IPS-18c (cell line): ENCODE measurements at regions not wholly inside any gene's neighbourhood (a gene's known extent, or its start where the extent isn't known, plus 50 kb on each side); places are given as distances from the start of the nearest gene placed in this dataset.

Source experiments
- H3K4me3 ChIP-seq: 2 replicates; pipeline ENCODE4 v1.7.0; 2013; ENCODE audit warnings: low read depth, mild to moderate bottlenecking, low read length, moderate library complexity; ENCODE audit not compliant: insufficient read depth
- H3K9me3 ChIP-seq: one replicate; pipeline ENCODE4 v1.6.1; 2013; ENCODE audit warnings: mild to moderate bottlenecking, low read length, moderate library complexity; ENCODE audit not compliant: control insufficient read depth, insufficient read depth

GRCh38 chr6:94124333-94124732 is 705.0 kb upstream of the EPHA7 start:
- H3K4me3 ChIP-seq: no peak overlapping the region
- no peaks in the 10 kb centered on the region for H3K9me3 ChIP-seq

GRCh38 chr6:94121094-94121493 is 701.7 kb upstream of the EPHA7 start:
- Histone ChIP-seq H3K9me3 (no peaks in the 10 kb centered on the region), H3K4me3 (no peak overlapping the region)

- Histone ChIP-seq H3K9me3 (no peaks in the 10 kb centered on the region), H3K4me3 (no peak overlapping the region)
Measured at GRCh38 chr6:94099072-94099471, 679.7 kb upstream of the EPHA7 start.

GRCh38 chr6:94095961-94096360 is 676.6 kb upstream of the EPHA7 start:
- H3K4me3 ChIP-seq: no peak overlapping the region
- no peaks in the 10 kb centered on the region for H3K9me3 ChIP-seq

- Histone ChIP-seq H3K4me3 (no peak overlapping the region), H3K9me3 (no peaks in the 10 kb centered on the region)
Measured at GRCh38 chr6:94089941-94090340, 670.6 kb upstream of the EPHA7 start.

- no peaks in the 10 kb centered on the region for H3K9me3 ChIP-seq
- no peak overlapping the region for H3K4me3 ChIP-seq
Measured at GRCh38 chr6:94088870-94089269, 669.5 kb upstream of the EPHA7 start.

- H3K9me3 ChIP-seq: no peaks in the 10 kb centered on the region
- H3K4me3 ChIP-seq: no peak overlapping the region
Measured at GRCh38 chr6:94074764-94075163, 655.4 kb upstream of the EPHA7 start.

- H3K4me3 ChIP-seq: no peak overlapping the region
- no peaks in the 10 kb centered on the region for H3K9me3 ChIP-seq
Measured at GRCh38 chr6:94071835-94072234, 652.5 kb upstream of the EPHA7 start.

GRCh38 chr6:94065707-94066337 is 646.5 kb upstream of the EPHA7 start:
- no peak overlapping the region for H3K4me3 ChIP-seq
- no peaks in the 10 kb centered on the region for H3K9me3 ChIP-seq

GRCh38 chr6:94052749-94053148 is 633.4 kb upstream of the EPHA7 start:
- Histone ChIP-seq H3K9me3 (no peaks in the 10 kb centered on the region), H3K4me3 (no peak overlapping the region)

- Histone ChIP-seq H3K4me3 (no peak overlapping the region), H3K9me3 (no peaks in the 10 kb centered on the region)
Measured at GRCh38 chr6:94050515-94050914, 631.2 kb upstream of the EPHA7 start.

GRCh38 chr6:94049001-94049400 is 629.6 kb upstream of the EPHA7 start:
- Histone ChIP-seq H3K4me3 (no peak overlapping the region), H3K9me3 (no peaks in the 10 kb centered on the region)

- no peaks in the 10 kb centered on the region for H3K9me3 ChIP-seq
- no peak overlapping the region for H3K4me3 ChIP-seq
Measured at GRCh38 chr6:94045099-94045829, 625.9 kb upstream of the EPHA7 start.

- no peak overlapping the region for H3K4me3 ChIP-seq
- no peaks in the 10 kb centered on the region for H3K9me3 ChIP-seq
Measured at GRCh38 chr6:94041945-94042709, 622.8 kb upstream of the EPHA7 start.

GRCh38 chr6:94036024-94036423 is 616.7 kb upstream of the EPHA7 start:
- Histone ChIP-seq H3K4me3 (no peak overlapping the region), H3K9me3 (peaks cover 4% of the 10 kb centered on the region)

- H3K4me3 ChIP-seq: no peak overlapping the region
- no peaks in the 10 kb centered on the region for H3K9me3 ChIP-seq
Measured at GRCh38 chr6:94027374-94027773, 608.0 kb upstream of the EPHA7 start.

GRCh38 chr6:94026575-94026974 is 607.2 kb upstream of the EPHA7 start:
- Histone ChIP-seq H3K4me3 (no peak overlapping the region), H3K9me3 (no peaks in the 10 kb centered on the region)

- no peaks in the 10 kb centered on the region for H3K9me3 ChIP-seq
- H3K4me3 ChIP-seq: no peak overlapping the region
Measured at GRCh38 chr6:94005835-94006234, 586.5 kb upstream of the EPHA7 start.
